K562 (cell line): ENCODE measurements at regions not wholly inside any gene's neighbourhood (a gene's known extent, or its start where the extent isn't known, plus 50 kb on each side); places are given as distances from the start of the nearest gene placed in this dataset.
A peak's percentile ranks its signal among the peaks of the same experiment; 100 is the strongest.

Source experiments
- RCOR1 ChIP-seq, 2 experiments: IDR thresholded peaks; 2 replicates each; pipeline ENCODE4 v1.6.1; 2012; ENCODE audit warnings: low read depth in 2 of 2, low read length in 2 of 2, borderline replicate concordance in 1 of 2, improper control_type of control experiment in 1 of 2
- SIN3B ChIP-seq: fragments of 450-650 bp; IDR thresholded peaks from 2 replicates; pipeline ENCODE4 v1.6.1; 2017; ENCODE audit warnings: low read depth, mild to moderate bottlenecking, moderate library complexity
- TAF7 ChIP-seq: fragments of 450-650 bp; IDR thresholded peaks from 2 replicates; pipeline ENCODE4 v1.6.1; 2016; ENCODE audit warnings: missing genetic modification characterization, missing compliant biosample characterization
- ZNF316 ChIP-seq: fragments of 450-650 bp; IDR thresholded peaks from 2 replicates; pipeline ENCODE4 v1.6.1; 2016
- ZNF384 ChIP-seq: IDR thresholded peaks from 2 replicates; pipeline ENCODE4 v1.6.1; 2012; ENCODE audit warnings: low read depth, low read length, improper control_type of control experiment
- TF ChIP-seq, protein P1 (sequence below): sonication (generic); formaldehyde crosslinking; IDR thresholded peaks from 2 replicates; pipeline ENCODE4 v1.8.1; 2023; ENCODE audit warnings: mild to moderate bottlenecking, missing genetic modification reagents
- TF ChIP-seq, protein P2 (sequence below): fragments of 250-450 bp; sonication (Bioruptor Pico); IDR thresholded peaks from 2 replicates; pipeline ENCODE4 v1.5.0; 2021; ENCODE audit warnings: mild to moderate bottlenecking, borderline replicate concordance
- TF ChIP-seq, protein P3 (sequence below): conservative IDR thresholded peaks from 2 replicates; pipeline ENCODE4 v1.6.1; 2011; ENCODE audit warnings: low read depth, mild to moderate bottlenecking, low read length; ENCODE audit not compliant: control insufficient read depth

DNA sequence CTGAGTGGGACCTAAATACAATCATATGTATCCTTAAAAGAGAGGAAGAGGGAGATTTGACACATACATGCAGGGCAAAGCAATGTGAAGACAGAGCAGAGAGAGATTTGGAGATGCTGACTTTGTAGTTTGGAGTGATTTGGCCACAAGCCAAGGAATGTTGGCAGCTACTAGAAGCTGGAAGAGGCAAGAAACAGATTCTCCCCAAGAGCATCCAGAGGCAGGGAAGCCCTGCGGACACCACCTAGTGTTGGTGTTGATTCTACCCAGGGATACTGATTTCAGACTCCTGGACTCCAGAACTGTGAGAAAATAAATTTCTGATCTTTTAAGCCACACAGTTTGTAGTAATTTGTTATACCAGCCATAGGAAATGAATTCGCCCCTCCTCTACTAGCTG lies 64.9 kb upstream of the OSMR start (continued):
- TF ChIP-seq, protein P1, sequence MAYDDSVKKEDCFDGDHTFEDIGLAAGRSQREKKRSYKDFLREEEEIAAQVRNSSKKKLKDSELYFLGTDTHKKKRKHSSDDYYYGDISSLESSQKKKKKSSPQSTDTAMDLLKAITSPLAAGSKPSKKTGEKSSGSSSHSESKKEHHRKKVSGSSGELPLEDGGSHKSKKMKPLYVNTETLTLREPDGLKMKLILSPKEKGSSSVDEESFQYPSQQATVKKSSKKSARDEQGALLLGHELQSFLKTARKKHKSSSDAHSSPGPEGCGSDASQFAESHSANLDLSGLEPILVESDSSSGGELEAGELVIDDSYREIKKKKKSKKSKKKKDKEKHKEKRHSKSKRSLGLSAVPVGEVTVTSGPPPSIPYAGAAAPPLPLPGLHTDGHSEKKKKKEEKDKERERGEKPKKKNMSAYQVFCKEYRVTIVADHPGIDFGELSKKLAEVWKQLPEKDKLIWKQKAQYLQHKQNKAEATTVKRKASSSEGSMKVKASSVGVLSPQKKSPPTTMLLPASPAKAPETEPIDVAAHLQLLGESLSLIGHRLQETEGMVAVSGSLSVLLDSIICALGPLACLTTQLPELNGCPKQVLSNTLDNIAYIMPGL, result no peak
- TF ChIP-seq ZNF384, result no peak
- no peak for TF ChIP-seq SIN3B
- no peak for TF ChIP-seq TAF7 (tag)
- TF ChIP-seq, protein P2, sequence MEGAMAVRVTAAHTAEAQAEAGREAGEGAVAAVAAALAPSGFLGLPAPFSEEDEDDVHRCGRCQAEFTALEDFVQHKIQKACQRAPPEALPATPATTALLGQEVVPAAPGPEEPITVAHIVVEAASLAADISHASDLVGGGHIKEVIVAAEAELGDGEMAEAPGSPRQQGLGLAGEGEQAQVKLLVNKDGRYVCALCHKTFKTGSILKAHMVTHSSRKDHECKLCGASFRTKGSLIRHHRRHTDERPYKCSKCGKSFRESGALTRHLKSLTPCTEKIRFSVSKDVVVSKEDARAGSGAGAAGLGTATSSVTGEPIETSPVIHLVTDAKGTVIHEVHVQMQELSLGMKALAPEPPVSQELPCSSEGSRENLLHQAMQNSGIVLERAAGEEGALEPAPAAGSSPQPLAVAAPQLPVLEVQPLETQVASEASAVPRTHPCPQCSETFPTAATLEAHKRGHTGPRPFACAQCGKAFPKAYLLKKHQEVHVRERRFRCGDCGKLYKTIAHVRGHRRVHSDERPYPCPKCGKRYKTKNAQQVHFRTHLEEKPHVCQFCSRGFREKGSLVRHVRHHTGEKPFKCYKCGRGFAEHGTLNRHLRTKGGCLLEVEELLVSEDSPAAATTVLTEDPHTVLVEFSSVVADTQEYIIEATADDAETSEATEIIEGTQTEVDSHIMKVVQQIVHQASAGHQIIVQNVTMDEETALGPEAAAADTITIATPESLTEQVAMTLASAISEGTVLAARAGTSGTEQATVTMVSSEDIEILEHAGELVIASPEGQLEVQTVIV (CRISPR knock-in tag), result no peak
- TF ChIP-seq, protein P3, sequence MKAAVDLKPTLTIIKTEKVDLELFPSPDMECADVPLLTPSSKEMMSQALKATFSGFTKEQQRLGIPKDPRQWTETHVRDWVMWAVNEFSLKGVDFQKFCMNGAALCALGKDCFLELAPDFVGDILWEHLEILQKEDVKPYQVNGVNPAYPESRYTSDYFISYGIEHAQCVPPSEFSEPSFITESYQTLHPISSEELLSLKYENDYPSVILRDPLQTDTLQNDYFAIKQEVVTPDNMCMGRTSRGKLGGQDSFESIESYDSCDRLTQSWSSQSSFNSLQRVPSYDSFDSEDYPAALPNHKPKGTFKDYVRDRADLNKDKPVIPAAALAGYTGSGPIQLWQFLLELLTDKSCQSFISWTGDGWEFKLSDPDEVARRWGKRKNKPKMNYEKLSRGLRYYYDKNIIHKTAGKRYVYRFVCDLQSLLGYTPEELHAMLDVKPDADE, result no peak
- TF ChIP-seq RCOR1 (IDR thresholded peaks at IDR 0.05; ENCODE audit: borderline replicate concordance in 1 of 2, low read depth in 2 of 2, low read length in 2 of 2), result no peak
- 0 out of 2 replicates have a peak, but pooled peaks have one; percentile 9 for TF ChIP-seq ZNF316
